GM23338 (cell line): ENCODE measurements at regions not wholly inside any gene's neighbourhood (a gene's known extent, or its start where the extent isn't known, plus 50 kb on each side); places are given as distances from the start of the nearest gene placed in this dataset.
"Not testable (repeated sequence)": the region's sequence is repeated elsewhere in the genome, so short reads cannot be mapped to it uniquely, and the experiment has no call there.

Source experiments
- ATAC-seq: fragments of 200-7000 bp; cut with Tn5 transposase; 3 replicates; pipeline ENCODE4 v1.9.1; 2020
- DNase-seq: peaks from one replicate; pipeline ENCODE4 v3.0.0-alpha.2; 2015; ENCODE audit warnings: low spot score
- H2AFZ ChIP-seq: fragments of 200-600 bp; sonication (generic); 2 replicates; pipeline ENCODE4 v1.8.0; 2016; ENCODE audit warnings: antibody characterized with exemption, mild to moderate bottlenecking, moderate library complexity
- H3F3A ChIP-seq: fragments of 200-600 bp; sonication (generic); replicated peaks from 2 replicates; pipeline ENCODE4 v1.8.0; 2017; ENCODE audit warnings: antibody characterized with exemption, mixed run types, low read depth
- H3K27ac ChIP-seq: fragments of 200-600 bp; sonication (generic); 2 replicates; pipeline ENCODE4 v1.6.1; 2016; ENCODE audit warnings: low read depth
- H3K27me3 ChIP-seq: fragments of 200-600 bp; sonication (generic); 2 replicates; pipeline ENCODE4 v1.8.0; 2016; ENCODE audit warnings: mild to moderate bottlenecking, mixed run types, moderate library complexity; ENCODE audit not compliant: insufficient read depth
- H3K36me3 ChIP-seq: fragments of 200-600 bp; sonication (generic); 2 replicates; pipeline ENCODE4 v1.8.0; 2016; ENCODE audit warnings: mild to moderate bottlenecking; ENCODE audit not compliant: insufficient read depth
- H3K4me1 ChIP-seq: fragments of 200-600 bp; sonication (generic); 2 replicates; pipeline ENCODE4 v1.8.0; 2016; ENCODE audit warnings: mild to moderate bottlenecking, moderate library complexity; ENCODE audit not compliant: insufficient read depth
- H3K4me2 ChIP-seq: fragments of 200-600 bp; sonication (generic); 2 replicates; pipeline ENCODE4 v1.7.1; 2017; ENCODE audit warnings: mixed run types
- H3K4me3 ChIP-seq: fragments of 200-600 bp; sonication (generic); 2 replicates; pipeline ENCODE4 v1.6.1; 2016; ENCODE audit warnings: mixed run types
- H3K79me2 ChIP-seq: fragments of 200-600 bp; sonication (generic); replicated peaks from 2 replicates; pipeline ENCODE4 v1.8.0; 2017; ENCODE audit warnings: mild to moderate bottlenecking; ENCODE audit not compliant: insufficient read depth
- H3K9me2 ChIP-seq: fragments of 200-600 bp; sonication (generic); 2 replicates; pipeline ENCODE4 v1.8.0; 2017; ENCODE audit not compliant: insufficient read depth
- H4K20me1 ChIP-seq: fragments of 200-600 bp; sonication (generic); replicated peaks from 2 replicates; pipeline ENCODE4 v1.8.0; 2017; ENCODE audit warnings: mild to moderate bottlenecking; ENCODE audit not compliant: insufficient read depth
- H3K27ac Mint-ChIP-seq: 2 replicates; pipeline ENCODE4 v1.8.0; 2020; ENCODE audit warnings: inconsistent platforms, mild to moderate bottlenecking, moderate library complexity, mixed read lengths
- H3K27me3 Mint-ChIP-seq: 3 replicates; pipeline ENCODE4 v1.8.0; 2022; ENCODE audit warnings: low read depth, mild to moderate bottlenecking, moderate library complexity, mixed read lengths, inconsistent platforms; ENCODE audit not compliant: insufficient read depth, poor library complexity
- H3K36me3 Mint-ChIP-seq: 3 replicates; pipeline ENCODE4 v1.8.0; 2021; ENCODE audit warnings: low read depth, mild to moderate bottlenecking, inconsistent platforms, moderate library complexity, mixed read lengths
- H3K4me1 Mint-ChIP-seq: 3 replicates; pipeline ENCODE4 v1.8.0; 2020; ENCODE audit warnings: mild to moderate bottlenecking, inconsistent platforms, mixed read lengths
- H3K4me3 Mint-ChIP-seq: 3 replicates; pipeline ENCODE4 v1.8.0; 2021; ENCODE audit warnings: moderate library complexity, mild to moderate bottlenecking, inconsistent platforms, mixed read lengths
- H3K9me3 Mint-ChIP-seq: 3 replicates; pipeline ENCODE4 v1.8.0; 2020; ENCODE audit warnings: moderate library complexity, mild to moderate bottlenecking, inconsistent platforms, mixed read lengths
- JUNB ChIP-seq: IDR thresholded peaks from one replicate; pipeline ENCODE4 v1.6.1; 2016; ENCODE audit warnings: antibody characterized with exemption; ENCODE audit not compliant: unreplicated experiment
- POLR2AphosphoS5 ChIP-seq: IDR thresholded peaks from 2 replicates; pipeline ENCODE4 v1.6.1; 2016; ENCODE audit warnings: antibody characterized with exemption, low read depth
- ZNF331 ChIP-seq: fragments of 250-450 bp; sonication (Bioruptor Pico); IDR thresholded peaks from 2 replicates; pipeline ENCODE4 v1.5.0; 2020; ENCODE audit warnings: low read depth, mild to moderate bottlenecking, moderate library complexity
- TF ChIP-seq, protein P1 (sequence below), 2 experiments: fragments of 200-600 bp in 1 of 2; sonication (generic) in 1 of 2; conservative IDR thresholded peaks; 2 replicates each; pipeline versions ENCODE4 v1.5.1 to v1.6.1; 2016 to 2017; ENCODE audit warnings: antibody characterized with exemption in 2 of 2, low read depth in 2 of 2, mild to moderate bottlenecking in 2 of 2, moderate library complexity in 1 of 2
- TF ChIP-seq, protein P2 (sequence below): IDR thresholded peaks from 2 replicates; pipeline ENCODE4 v1.6.1; 2016; ENCODE audit warnings: antibody characterized with exemption
- TF ChIP-seq, protein P3 (sequence below): fragments of 250-450 bp; sonication (Bioruptor Pico); IDR thresholded peaks from 2 replicates; pipeline ENCODE4 v1.5.0; 2020; ENCODE audit warnings: mild to moderate bottlenecking, moderate library complexity

DNA sequence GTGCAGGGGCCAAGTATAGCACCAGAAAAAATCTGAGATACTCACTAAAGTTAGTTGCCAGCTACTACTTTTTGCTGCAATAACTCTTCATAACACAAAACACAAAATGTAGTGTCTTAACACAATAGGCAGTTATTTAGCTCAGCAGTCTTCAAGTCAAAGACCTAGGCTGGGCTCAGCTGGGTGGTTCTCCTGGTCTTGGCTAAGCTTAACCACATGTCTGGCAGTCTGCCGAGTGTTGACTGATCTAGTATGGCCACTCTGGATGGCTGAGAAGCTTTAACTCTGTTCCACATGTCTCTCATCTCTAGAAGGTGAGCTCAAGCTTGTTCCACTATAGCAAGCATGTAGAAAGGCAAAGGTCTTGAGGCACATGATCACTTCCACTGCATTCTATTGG lies 451.6 kb downstream of the SOX11 start:
- H3K27ac ChIP-seq, result no peak overlapping the region
- H3K79me2 ChIP-seq, result no peaks in the 10 kb centered on the region
- DNase-seq (no peak), ATAC-seq (no peak)
- H3K4me3 Mint-ChIP-seq, result no peak overlapping the region
- no peaks in the 10 kb centered on the region for H3K27me3 ChIP-seq
- no peaks in the 10 kb centered on the region for H3K4me1 Mint-ChIP-seq
- no peak overlapping the region for H2AFZ ChIP-seq
- no peaks in the 10 kb centered on the region for H3K9me2 ChIP-seq
- no peak overlapping the region for H3K27ac Mint-ChIP-seq
- TF ChIP-seq JUNB (no peak), POLR2AphosphoS5 (no peak), ZNF331 (peak; percentile 80)
- TF ChIP-seq, protein P1, sequence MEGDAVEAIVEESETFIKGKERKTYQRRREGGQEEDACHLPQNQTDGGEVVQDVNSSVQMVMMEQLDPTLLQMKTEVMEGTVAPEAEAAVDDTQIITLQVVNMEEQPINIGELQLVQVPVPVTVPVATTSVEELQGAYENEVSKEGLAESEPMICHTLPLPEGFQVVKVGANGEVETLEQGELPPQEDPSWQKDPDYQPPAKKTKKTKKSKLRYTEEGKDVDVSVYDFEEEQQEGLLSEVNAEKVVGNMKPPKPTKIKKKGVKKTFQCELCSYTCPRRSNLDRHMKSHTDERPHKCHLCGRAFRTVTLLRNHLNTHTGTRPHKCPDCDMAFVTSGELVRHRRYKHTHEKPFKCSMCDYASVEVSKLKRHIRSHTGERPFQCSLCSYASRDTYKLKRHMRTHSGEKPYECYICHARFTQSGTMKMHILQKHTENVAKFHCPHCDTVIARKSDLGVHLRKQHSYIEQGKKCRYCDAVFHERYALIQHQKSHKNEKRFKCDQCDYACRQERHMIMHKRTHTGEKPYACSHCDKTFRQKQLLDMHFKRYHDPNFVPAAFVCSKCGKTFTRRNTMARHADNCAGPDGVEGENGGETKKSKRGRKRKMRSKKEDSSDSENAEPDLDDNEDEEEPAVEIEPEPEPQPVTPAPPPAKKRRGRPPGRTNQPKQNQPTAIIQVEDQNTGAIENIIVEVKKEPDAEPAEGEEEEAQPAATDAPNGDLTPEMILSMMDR (conservative IDR thresholded peaks at IDR 0.05; ENCODE audit: low read depth in 2 of 2), result no peak
- TF ChIP-seq, protein P2, sequence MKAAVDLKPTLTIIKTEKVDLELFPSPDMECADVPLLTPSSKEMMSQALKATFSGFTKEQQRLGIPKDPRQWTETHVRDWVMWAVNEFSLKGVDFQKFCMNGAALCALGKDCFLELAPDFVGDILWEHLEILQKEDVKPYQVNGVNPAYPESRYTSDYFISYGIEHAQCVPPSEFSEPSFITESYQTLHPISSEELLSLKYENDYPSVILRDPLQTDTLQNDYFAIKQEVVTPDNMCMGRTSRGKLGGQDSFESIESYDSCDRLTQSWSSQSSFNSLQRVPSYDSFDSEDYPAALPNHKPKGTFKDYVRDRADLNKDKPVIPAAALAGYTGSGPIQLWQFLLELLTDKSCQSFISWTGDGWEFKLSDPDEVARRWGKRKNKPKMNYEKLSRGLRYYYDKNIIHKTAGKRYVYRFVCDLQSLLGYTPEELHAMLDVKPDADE, result no peak
- TF ChIP-seq, protein P3, sequence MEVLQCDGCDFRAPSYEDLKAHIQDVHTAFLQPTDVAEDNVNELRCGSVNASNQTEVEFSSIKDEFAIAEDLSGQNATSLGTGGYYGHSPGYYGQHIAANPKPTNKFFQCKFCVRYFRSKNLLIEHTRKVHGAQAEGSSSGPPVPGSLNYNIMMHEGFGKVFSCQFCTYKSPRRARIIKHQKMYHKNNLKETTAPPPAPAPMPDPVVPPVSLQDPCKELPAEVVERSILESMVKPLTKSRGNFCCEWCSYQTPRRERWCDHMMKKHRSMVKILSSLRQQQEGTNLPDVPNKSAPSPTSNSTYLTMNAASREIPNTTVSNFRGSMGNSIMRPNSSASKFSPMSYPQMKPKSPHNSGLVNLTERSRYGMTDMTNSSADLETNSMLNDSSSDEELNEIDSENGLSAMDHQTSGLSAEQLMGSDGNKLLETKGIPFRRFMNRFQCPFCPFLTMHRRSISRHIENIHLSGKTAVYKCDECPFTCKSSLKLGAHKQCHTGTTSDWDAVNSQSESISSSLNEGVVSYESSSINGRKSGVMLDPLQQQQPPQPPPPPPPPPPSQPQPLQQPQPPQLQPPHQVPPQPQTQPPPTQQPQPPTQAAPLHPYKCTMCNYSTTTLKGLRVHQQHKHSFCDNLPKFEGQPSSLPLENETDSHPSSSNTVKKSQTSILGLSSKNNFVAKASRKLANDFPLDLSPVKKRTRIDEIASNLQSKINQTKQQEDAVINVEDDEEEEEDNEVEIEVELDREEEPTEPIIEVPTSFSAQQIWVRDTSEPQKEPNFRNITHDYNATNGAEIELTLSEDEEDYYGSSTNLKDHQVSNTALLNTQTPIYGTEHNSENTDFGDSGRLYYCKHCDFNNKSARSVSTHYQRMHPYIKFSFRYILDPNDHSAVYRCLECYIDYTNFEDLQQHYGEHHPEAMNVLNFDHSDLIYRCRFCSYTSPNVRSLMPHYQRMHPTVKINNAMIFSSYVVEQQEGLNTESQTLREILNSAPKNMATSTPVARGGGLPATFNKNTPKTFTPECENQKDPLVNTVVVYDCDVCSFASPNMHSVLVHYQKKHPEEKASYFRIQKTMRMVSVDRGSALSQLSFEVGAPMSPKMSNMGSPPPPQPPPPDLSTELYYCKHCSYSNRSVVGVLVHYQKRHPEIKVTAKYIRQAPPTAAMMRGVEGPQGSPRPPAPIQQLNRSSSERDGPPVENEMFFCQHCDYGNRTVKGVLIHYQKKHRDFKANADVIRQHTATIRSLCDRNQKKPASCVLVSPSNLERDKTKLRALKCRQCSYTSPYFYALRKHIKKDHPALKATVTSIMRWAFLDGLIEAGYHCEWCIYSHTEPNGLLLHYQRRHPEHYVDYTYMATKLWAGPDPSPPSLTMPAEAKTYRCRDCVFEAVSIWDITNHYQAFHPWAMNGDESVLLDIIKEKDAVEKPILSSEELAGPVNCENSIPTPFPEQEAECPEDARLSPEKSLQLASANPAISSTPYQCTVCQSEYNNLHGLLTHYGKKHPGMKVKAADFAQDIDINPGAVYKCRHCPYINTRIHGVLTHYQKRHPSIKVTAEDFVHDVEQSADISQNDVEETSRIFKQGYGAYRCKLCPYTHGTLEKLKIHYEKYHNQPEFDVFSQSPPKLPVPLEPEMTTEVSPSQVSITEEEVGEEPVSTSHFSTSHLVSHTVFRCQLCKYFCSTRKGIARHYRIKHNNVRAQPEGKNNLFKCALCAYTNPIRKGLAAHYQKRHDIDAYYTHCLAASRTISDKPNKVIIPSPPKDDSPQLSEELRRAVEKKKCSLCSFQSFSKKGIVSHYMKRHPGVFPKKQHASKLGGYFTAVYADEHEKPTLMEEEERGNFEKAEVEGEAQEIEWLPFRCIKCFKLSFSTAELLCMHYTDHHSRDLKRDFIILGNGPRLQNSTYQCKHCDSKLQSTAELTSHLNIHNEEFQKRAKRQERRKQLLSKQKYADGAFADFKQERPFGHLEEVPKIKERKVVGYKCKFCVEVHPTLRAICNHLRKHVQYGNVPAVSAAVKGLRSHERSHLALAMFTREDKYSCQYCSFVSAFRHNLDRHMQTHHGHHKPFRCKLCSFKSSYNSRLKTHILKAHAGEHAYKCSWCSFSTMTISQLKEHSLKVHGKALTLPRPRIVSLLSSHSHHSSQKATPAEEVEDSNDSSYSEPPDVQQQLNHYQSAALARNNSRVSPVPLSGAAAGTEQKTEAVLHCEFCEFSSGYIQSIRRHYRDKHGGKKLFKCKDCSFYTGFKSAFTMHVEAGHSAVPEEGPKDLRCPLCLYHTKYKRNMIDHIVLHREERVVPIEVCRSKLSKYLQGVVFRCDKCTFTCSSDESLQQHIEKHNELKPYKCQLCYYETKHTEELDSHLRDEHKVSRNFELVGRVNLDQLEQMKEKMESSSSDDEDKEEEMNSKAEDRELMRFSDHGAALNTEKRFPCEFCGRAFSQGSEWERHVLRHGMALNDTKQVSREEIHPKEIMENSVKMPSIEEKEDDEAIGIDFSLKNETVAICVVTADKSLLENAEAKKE, result no peak
- peaks cover 9% of the 10 kb centered on the region; the same call in 2 of the 3 replicates for H3K36me3 Mint-ChIP-seq
- H3K4me2 ChIP-seq, result no peak overlapping the region
- H3K36me3 ChIP-seq, result peaks cover 5% of the 10 kb centered on the region; the same call in 1 of the 2 replicates
- H3F3A ChIP-seq, result no peaks in the 10 kb centered on the region
- H3K4me3 ChIP-seq, result no peak overlapping the region
- peaks cover 54% of the 10 kb centered on the region for H3K9me3 Mint-ChIP-seq
- no peaks in the 10 kb centered on the region for H4K20me1 ChIP-seq
- no peaks in the 10 kb centered on the region for H3K4me1 ChIP-seq
- no peaks in the 10 kb centered on the region for H3K27me3 Mint-ChIP-seq

DNA sequence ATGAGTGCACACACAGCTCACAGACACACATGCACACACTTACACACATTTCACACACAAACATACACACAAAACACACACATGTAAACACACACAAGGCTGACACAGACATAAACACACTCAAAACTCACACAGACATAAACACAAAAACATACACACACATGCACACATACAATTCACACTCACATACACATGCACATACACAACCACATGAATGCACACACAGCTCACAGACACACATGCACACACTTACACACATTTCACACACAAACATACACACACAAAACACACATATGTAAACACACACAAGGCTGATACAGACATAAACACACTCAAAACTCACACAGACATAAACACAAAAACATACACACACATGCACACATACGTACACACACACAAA lies 455.0 kb downstream of the SOX11 start:
- not testable (repeated sequence) for DNase-seq, H3K4me3 ChIP-seq, H3K79me2 ChIP-seq, H4K20me1 ChIP-seq, H3K4me1 ChIP-seq, H2AFZ ChIP-seq, ATAC-seq, H3K27ac Mint-ChIP-seq, H3K27me3 Mint-ChIP-seq, H3K4me1 Mint-ChIP-seq, H3K36me3 ChIP-seq, H3K9me2 ChIP-seq, H3K36me3 Mint-ChIP-seq, H3K27me3 ChIP-seq, H3K27ac ChIP-seq, H3K4me2 ChIP-seq, H3F3A ChIP-seq, H3K4me3 Mint-ChIP-seq
- H3K9me3 Mint-ChIP-seq, result peaks cover 43% of the 10 kb centered on the region
